Vagina (tissue), 2 donors: ENCODE measurements at regions not wholly inside any gene's neighbourhood (a gene's known extent, or its start where the extent isn't known, plus 50 kb on each side); places are given as distances from the start of the nearest gene placed in this dataset.

ENCODE experiments used
- DNase-seq, 2 donors: peaks; one replicate each; pipeline ENCODE4 v3.0.0-alpha.2; 2017; ENCODE audit errors: extremely low spot score in 2 of 2
- H3K27ac ChIP-seq: fragments of 200-600 bp; sonication (generic); one replicate; pipeline ENCODE4 v1.5.1; 2019
- H3K27me3 ChIP-seq: fragments of 200-600 bp; sonication (generic); one replicate; pipeline ENCODE4 v1.5.1; 2019
- H3K36me3 ChIP-seq, 2 donors: fragments of 200-600 bp; sonication (generic); one replicate each; pipeline ENCODE4 v1.5.1; 2017 to 2019
- H3K4me1 ChIP-seq: fragments of 200-600 bp; sonication (generic); one replicate; pipeline ENCODE4 v1.5.1; 2019
- H3K4me3 ChIP-seq, 2 donors: fragments of 200-600 bp; sonication (generic); 1 replicate in 1 of 2; 2 replicates in 1 of 2; pipeline ENCODE4 v1.5.1; 2016 to 2019
- H3K9me3 ChIP-seq: fragments of 200-600 bp; sonication (generic); one replicate; pipeline ENCODE4 v1.5.1; 2019
- CTCF ChIP-seq, 3 experiments: fragments of 450-650 bp in 2 of 3; fragments of 200-600 bp in 1 of 3; sonication (generic) in 1 of 3; IDR thresholded peaks; one replicate each; pipeline ENCODE4 v1.5.1; 2017 to 2019; ENCODE audit warnings: antibody characterized with exemption in 3 of 3, mild to moderate bottlenecking in 2 of 3, moderate library complexity in 2 of 3
- POLR2A ChIP-seq, 2 donors: fragments of 450-650 bp; IDR thresholded peaks; one replicate each; pipeline ENCODE4 v1.6.1; 2017; ENCODE audit warnings: antibody characterized with exemption in 2 of 2, mild to moderate bottlenecking in 2 of 2, moderate library complexity in 2 of 2
- POLR2AphosphoS5 ChIP-seq, 2 donors: sonication (generic); formaldehyde crosslinking; IDR thresholded peaks; one replicate each; pipeline ENCODE4 v1.9.0; 2017; ENCODE audit warnings: antibody characterized with exemption in 2 of 2, mild to moderate bottlenecking in 2 of 2, low read depth in 1 of 2; ENCODE audit not compliant: insufficient read depth in 1 of 2
- intact Hi-C: fragments of 100-400 bp; cut with DNase I; formaldehyde crosslinking; loops from one replicate; pipeline ENCODE4 v1.15.1; 2023

DNA sequence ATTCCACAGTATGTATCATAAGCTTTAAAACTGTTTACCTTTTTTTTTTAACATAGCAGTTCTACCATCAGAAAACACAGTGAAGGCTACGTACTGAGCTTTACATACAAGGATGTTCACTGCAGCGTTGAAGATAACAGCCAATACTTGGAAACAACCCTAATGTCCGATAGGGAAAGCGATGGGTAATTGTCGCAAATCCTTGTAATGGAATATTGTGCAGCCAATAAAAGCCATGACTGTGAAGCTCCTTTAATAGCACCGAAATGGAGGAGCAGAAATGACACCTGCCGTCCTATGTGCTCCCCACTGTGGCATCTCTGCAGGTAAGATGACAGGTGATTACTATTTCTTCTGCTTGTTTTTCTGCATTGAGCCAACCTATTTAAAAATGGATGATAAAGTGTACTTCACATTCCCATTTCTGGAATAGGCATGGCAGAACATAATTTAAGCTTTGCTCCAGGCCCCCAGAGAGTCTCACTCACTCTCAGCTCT, 523.8 kb downstream of the PTPRU start:
- TF ChIP-seq CTCF (IDR thresholded peaks at IDR 0.05) (no peak), POLR2A (IDR thresholded peaks at IDR 0.05) (no peak), POLR2AphosphoS5 (IDR thresholded peaks at IDR 0.05; ENCODE audit: insufficient read depth in 1 of 2, low read depth in 1 of 2) (no peak)
- intact Hi-C loops: no loop called here
- H3K9me3 ChIP-seq: no peaks in the 10 kb centered on the region
- no peak overlapping the region for H3K4me3 ChIP-seq
- H3K27ac ChIP-seq: no peak overlapping the region
- peak in 1 of 2 donors; percentile 4 for DNase-seq
- no peaks in the 10 kb centered on the region for H3K36me3 ChIP-seq
- no peaks in the 10 kb centered on the region for H3K27me3 ChIP-seq
- no peaks in the 10 kb centered on the region for H3K4me1 ChIP-seq

- Histone ChIP-seq H3K4me3 (no peak overlapping the region), H3K36me3 (no peaks in the 10 kb centered on the region), H3K9me3 (no peaks in the 10 kb centered on the region), H3K27me3 (no peaks in the 10 kb centered on the region), H3K27ac (no peak overlapping the region), H3K4me1 (no peaks in the 10 kb centered on the region)
- intact Hi-C loops: no loop called here
- DNase-seq: peak; percentile 60 to 64
- no peak for TF ChIP-seq POLR2A (IDR thresholded peaks at IDR 0.05)
- TF ChIP-seq POLR2AphosphoS5 (IDR thresholded peaks at IDR 0.05; ENCODE audit: insufficient read depth in 1 of 2, low read depth in 1 of 2): no peak
- TF ChIP-seq CTCF (IDR thresholded peaks at IDR 0.05): no peak
Measured at GRCh38 chr1:29758781-29759499, 522.6 kb downstream of the PTPRU start.

- Histone ChIP-seq H3K27me3 (no peaks in the 10 kb centered on the region), H3K36me3 (no peaks in the 10 kb centered on the region), H3K9me3 (no peaks in the 10 kb centered on the region), H3K27ac (no peak overlapping the region), H3K4me3 (no peak overlapping the region), H3K4me1 (no peaks in the 10 kb centered on the region)
- intact Hi-C loops: no loop called here
- no peak for TF ChIP-seq POLR2AphosphoS5 (IDR thresholded peaks at IDR 0.05; ENCODE audit: insufficient read depth in 1 of 2, low read depth in 1 of 2)
- TF ChIP-seq POLR2A (IDR thresholded peaks at IDR 0.05): no peak
- TF ChIP-seq CTCF (IDR thresholded peaks at IDR 0.05): no peak
- peak; percentile 29 to 79 for DNase-seq
Measured at GRCh38 chr1:29757866-29758780, 521.8 kb downstream of the PTPRU start.

DNA sequence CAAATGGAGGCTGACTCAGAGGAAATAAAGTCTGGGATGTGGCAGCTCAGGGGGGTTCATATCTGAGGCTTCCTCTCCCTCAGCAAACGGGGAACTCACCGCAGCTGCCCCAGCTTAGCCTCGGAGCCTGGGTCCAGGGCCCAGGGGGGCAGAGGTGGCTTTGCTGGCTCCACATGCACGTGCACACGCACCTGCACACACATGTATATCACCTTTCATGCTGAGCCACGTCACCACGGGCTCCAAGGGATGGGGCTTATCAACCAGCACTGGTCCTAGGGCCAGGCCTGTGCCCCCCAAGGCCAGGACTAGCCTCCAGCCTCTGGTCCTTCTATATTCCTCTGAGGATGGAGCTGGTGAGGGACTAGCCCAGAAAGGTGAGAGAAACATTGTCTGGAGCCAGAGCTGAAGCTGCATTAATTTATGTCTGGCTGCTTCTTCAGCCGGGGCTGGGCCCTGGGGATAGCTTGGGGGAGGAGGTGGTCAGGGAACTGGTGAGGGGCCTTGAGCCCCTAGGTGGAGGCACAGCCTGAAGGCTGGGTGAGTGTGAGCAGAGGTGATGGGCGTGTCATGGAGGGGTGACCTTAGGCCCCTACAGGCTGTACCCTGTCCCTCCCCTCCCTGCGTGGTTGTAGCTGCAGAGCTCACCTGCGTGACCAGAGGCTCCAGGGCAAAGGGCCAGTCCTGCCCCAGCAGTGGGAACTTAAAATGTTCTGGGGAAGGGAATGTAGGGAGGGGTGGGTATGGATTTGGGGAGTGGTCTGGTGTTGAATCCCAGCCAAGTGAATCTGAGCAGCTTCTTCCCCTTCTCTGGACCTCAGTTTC, 520.8 kb downstream of the PTPRU start:
- no peaks in the 10 kb centered on the region for H3K9me3 ChIP-seq
- H3K4me1 ChIP-seq: no peaks in the 10 kb centered on the region
- H3K27ac ChIP-seq: no peak overlapping the region
- TF ChIP-seq CTCF (IDR thresholded peaks at IDR 0.05): no peak
- TF ChIP-seq POLR2A (IDR thresholded peaks at IDR 0.05): no peak
- no peak for TF ChIP-seq POLR2AphosphoS5 (IDR thresholded peaks at IDR 0.05; ENCODE audit: insufficient read depth in 1 of 2, low read depth in 1 of 2)
- H3K4me3 ChIP-seq: no peak overlapping the region
- H3K27me3 ChIP-seq: no peaks in the 10 kb centered on the region
- intact Hi-C loops: no loop called here
- peak; percentile 46 to 49 for DNase-seq
- no peaks in the 10 kb centered on the region for H3K36me3 ChIP-seq
